MCF 10A (cell line): ENCODE measurements at regions not wholly inside any gene's neighbourhood (a gene's known extent, or its start where the extent isn't known, plus 50 kb on each side); places are given as distances from the start of the nearest gene placed in this dataset.

ENCODE experiments used
- BruUV-seq: library from RNA; stranded (reverse); fragments of 400-500 nt; replicated peaks from 2 replicates; lab custom pipeline; 2021; lab: Mats Ljungman, UMichigan
- CTCF ChIA-PET: fragments of 300-600 bp; sonication (Branson Sonifier 250); formaldehyde crosslinking; extraction: SDS; loops from one replicate; lab custom pipeline; 2021; ENCODE audit warnings: antibody characterized with exemption, inconsistent platforms; lab: Yijun Ruan, JAX
- POLR2A ChIA-PET: fragments of 300-600, 350-650 bp; sonication (Branson Sonifier 250); formaldehyde crosslinking; extraction: SDS; loops from one replicate; lab custom pipeline; 2020; ENCODE audit warnings: antibody characterized with exemption, inconsistent platforms; lab: Yijun Ruan, JAX
- DNase-seq: peaks from one replicate; pipeline ENCODE4 v3.0.0-alpha.2; 2018; ENCODE audit not compliant: unreplicated experiment
- H3K27ac Mint-ChIP-seq: one replicate; pipeline ENCODE4 v1.8.0; 2022; ENCODE audit warnings: mild to moderate bottlenecking, low read depth, mixed read lengths; ENCODE audit not compliant: unreplicated experiment
- H3K27me3 Mint-ChIP-seq: one replicate; pipeline ENCODE4 v1.8.0; 2022; ENCODE audit warnings: mixed read lengths; ENCODE audit not compliant: insufficient read depth, unreplicated experiment
- H3K36me3 Mint-ChIP-seq: one replicate; pipeline ENCODE4 v1.8.0; 2022; ENCODE audit warnings: mild to moderate bottlenecking, moderate library complexity, mixed read lengths; ENCODE audit not compliant: insufficient read depth, unreplicated experiment
- H3K4me1 Mint-ChIP-seq: one replicate; pipeline ENCODE4 v1.8.0; 2022; ENCODE audit warnings: mixed read lengths; ENCODE audit not compliant: insufficient read depth, unreplicated experiment
- H3K4me3 Mint-ChIP-seq: one replicate; pipeline ENCODE4 v1.8.0; 2022; ENCODE audit warnings: mild to moderate bottlenecking, moderate library complexity, mixed read lengths; ENCODE audit not compliant: unreplicated experiment
- H3K9me3 Mint-ChIP-seq: one replicate; pipeline ENCODE4 v1.8.0; 2022; ENCODE audit warnings: mixed read lengths; ENCODE audit not compliant: unreplicated experiment
- intact Hi-C: fragments of 100-400 bp; cut with micrococcal nuclease; formaldehyde crosslinking; loops from 2 replicates; pipeline ENCODE4 v1.14.1; 2022
- TF ChIP-seq, protein P1 (sequence below): fragments of 200-600 bp; IDR thresholded peaks from one replicate; pipeline ENCODE4 v1.8.0; 2022; ENCODE audit warnings: antibody characterized with exemption, mild to moderate bottlenecking; ENCODE audit not compliant: unreplicated experiment

DNA sequence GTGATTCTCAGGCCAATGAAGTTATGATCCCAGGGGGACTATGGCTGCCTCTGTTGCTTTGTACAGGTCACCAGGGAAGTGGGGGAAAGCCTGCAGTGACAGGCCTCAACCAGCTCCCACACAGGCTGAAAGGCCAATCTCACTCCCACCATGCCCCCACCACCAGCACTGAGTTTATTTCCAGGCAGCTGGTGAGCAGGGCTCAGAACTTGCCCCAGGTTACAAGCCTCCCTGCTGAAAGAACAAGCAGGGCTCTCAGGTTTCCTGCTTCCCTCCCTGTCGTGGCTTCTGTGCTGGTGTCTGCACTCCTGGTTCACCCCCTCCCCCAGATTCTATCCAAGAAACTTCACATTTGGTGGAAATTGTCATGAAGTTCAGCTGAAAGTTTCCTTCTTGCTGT lies 260.3 kb downstream of the CCDC59 start:
- ChIA-PET CTCF (interaction anchor here (0.7 kb wide), 1 partner anchor 10 kb away, joined by 3 read pairs; no protein-coding TSS in a partner anchor), POLR2A (interaction anchor here (0.7 kb wide), 1 partner anchor 33 kb away, joined by 5 read pairs; no protein-coding TSS in a partner anchor)
- H3K27me3 Mint-ChIP-seq = no peaks in the 10 kb centered on the region
- DNase-seq = no peak
- H3K4me1 Mint-ChIP-seq = no peaks in the 10 kb centered on the region
- no peak overlapping the region for H3K27ac Mint-ChIP-seq
- H3K9me3 Mint-ChIP-seq = no peaks in the 10 kb centered on the region
- BruUV-seq = no TSS peak
- TF ChIP-seq, protein P1, sequence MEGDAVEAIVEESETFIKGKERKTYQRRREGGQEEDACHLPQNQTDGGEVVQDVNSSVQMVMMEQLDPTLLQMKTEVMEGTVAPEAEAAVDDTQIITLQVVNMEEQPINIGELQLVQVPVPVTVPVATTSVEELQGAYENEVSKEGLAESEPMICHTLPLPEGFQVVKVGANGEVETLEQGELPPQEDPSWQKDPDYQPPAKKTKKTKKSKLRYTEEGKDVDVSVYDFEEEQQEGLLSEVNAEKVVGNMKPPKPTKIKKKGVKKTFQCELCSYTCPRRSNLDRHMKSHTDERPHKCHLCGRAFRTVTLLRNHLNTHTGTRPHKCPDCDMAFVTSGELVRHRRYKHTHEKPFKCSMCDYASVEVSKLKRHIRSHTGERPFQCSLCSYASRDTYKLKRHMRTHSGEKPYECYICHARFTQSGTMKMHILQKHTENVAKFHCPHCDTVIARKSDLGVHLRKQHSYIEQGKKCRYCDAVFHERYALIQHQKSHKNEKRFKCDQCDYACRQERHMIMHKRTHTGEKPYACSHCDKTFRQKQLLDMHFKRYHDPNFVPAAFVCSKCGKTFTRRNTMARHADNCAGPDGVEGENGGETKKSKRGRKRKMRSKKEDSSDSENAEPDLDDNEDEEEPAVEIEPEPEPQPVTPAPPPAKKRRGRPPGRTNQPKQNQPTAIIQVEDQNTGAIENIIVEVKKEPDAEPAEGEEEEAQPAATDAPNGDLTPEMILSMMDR = no peak
- no peak overlapping the region for H3K4me3 Mint-ChIP-seq
- intact Hi-C loops = no loop called here
- no peaks in the 10 kb centered on the region for H3K36me3 Mint-ChIP-seq

DNA sequence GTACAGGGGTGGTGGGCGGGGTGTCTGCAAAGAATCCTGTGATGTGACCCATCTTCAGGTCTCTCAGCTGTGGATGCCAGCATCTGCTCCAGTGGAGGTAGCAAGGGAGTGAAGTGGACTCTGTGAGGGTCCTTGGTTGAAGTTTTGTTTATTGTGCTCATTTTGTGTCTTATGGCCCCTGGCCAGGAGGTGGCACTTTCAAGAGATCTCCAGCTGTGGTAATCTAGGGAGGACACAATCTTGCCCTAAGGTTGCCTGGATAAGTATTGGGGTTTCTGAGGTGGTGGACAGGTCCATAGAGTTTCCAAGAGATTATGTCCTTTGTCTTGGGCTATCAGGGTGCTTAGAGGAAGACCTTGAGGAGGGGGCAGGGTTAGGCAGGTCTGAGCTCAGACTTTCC lies 260.7 kb downstream of the CCDC59 start:
- intact Hi-C loops = no loop called here
- H3K9me3 Mint-ChIP-seq = no peaks in the 10 kb centered on the region
- TF ChIP-seq, protein P1 = no peak

DNA sequence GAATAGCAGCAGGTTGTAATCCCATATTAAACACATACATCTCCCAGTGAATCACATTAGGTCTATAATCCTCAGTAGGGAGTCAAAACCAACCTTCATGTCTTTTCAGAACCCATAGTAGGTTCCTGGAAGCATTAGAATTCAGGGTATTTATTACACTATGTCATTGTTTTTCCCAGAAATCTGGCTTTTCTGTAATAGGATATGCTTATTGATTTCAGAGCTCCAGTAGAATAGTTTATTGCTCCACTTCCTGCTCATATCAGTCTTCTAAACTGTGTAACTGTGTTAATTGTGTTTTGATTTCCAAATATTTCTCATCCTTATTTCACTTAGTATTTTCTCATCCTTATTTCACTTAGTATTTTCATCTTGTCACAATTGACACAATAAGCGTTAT lies 268.0 kb downstream of the CCDC59 start:
- TF ChIP-seq, protein P1 = no peak
- CTCF ChIA-PET = no interaction called here
- H3K9me3 Mint-ChIP-seq = no peaks in the 10 kb centered on the region
- intact Hi-C loops = no loop called here
- POLR2A ChIA-PET = interaction anchor here (0.6 kb wide), 1 partner anchor 174 kb away, joined by 3 read pairs; no protein-coding TSS in a partner anchor
- H3K27ac Mint-ChIP-seq = no peak overlapping the region
- H3K27me3 Mint-ChIP-seq = no peaks in the 10 kb centered on the region
- no peaks in the 10 kb centered on the region for H3K36me3 Mint-ChIP-seq
- peaks cover 7% of the 10 kb centered on the region for H3K4me1 Mint-ChIP-seq
- DNase-seq = no peak
- no TSS peak for BruUV-seq
- H3K4me3 Mint-ChIP-seq = no peak overlapping the region

More for the DNA sequence above, 260.7 kb downstream of the CCDC59 start:
- Mint-ChIP-seq H3K4me3 (no peak overlapping the region), H3K27ac (no peak overlapping the region), H3K27me3 (no peaks in the 10 kb centered on the region), H3K36me3 (no peaks in the 10 kb centered on the region), H3K4me1 (no peaks in the 10 kb centered on the region)
- ChIA-PET CTCF (interaction anchor here (0.7 kb wide), 1 partner anchor 11 kb away, joined by 3 read pairs; no protein-coding TSS in a partner anchor), POLR2A (no interaction called here)
- no peak for DNase-seq
- BruUV-seq = no TSS peak

DNA sequence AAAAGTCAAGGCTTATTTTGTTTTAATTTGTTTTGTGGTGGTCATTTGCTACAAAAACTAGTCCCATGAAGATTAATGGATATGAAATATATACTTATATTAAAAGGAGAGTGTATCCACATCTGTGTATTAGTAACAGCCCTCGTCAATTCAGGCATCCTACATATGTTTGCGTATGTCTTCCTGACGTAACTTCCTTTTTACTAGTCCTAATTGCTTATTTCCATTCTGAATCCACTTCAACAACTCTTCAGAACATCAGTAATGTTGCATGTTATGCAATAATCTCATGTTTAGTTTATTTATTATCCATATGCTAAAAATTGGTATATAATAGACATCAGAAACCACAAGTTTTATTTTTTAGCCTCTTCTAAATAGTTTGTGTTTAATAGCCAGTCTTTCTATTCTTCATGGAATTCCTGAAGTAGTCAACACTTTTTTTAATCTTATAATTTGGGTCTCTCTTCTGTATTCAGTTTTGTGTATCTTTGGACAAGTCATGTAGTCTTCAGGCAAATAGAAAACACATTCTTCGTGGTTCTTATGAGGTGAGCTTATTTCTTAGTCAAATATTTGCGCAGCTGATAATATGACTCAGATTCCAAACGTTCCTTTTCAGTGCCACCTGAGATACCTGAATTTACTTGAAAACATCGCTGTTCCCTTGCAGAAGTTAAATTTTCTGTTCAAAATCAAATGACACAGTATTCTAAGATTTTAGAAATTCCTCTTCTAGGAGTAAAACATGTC lies 268.6 kb downstream of the CCDC59 start:
- TF ChIP-seq, protein P1 = no peak
- Mint-ChIP-seq H3K4me3 (no peak overlapping the region), H3K36me3 (no peaks in the 10 kb centered on the region), H3K9me3 (peaks cover 6% of the 10 kb centered on the region), H3K27me3 (no peaks in the 10 kb centered on the region), H3K27ac (no peak overlapping the region), H3K4me1 (peaks cover 7% of the 10 kb centered on the region)
- no peak for DNase-seq
- POLR2A ChIA-PET = no interaction called here
- intact Hi-C loops = no loop called here
- CTCF ChIA-PET = no interaction called here
- BruUV-seq = no TSS peak
